ENCODE measurements at regions not wholly inside any gene's neighbourhood (a gene's known extent, or its start where the extent isn't known, plus 50 kb on each side); places are given as distances from the start of the nearest gene placed in this dataset.

- no peak overlapping the region for H3K4me3 ChIP-seq (ENCODE audit: low read depth, low read length)
- TF ChIP-seq CTCF (IDR thresholded peaks at IDR 0.05; ENCODE audit: borderline replicate concordance, insufficient read depth, low read depth, low read length), result no peak
Measured at GRCh38 chr13:86692291-86692690, 893.1 kb upstream of the SLITRK6 start.

GRCh38 chr13:86710013-86710412, 910.8 kb upstream of the SLITRK6 start:
- H3K4me3 ChIP-seq (ENCODE audit: low read depth, low read length), result no peak overlapping the region
- no peak for TF ChIP-seq CTCF (IDR thresholded peaks at IDR 0.05; ENCODE audit: borderline replicate concordance, insufficient read depth, low read depth, low read length)

GRCh38 chr13:86710896-86711295, 911.7 kb upstream of the SLITRK6 start:
- no peak overlapping the region for H3K4me3 ChIP-seq (ENCODE audit: low read depth, low read length)
- no peak for TF ChIP-seq CTCF (IDR thresholded peaks at IDR 0.05; ENCODE audit: borderline replicate concordance, insufficient read depth, low read depth, low read length)

GRCh38 chr13:86714495-86714894, 915.3 kb upstream of the SLITRK6 start:
- H3K4me3 ChIP-seq (ENCODE audit: low read depth, low read length), result no peak overlapping the region
- no peak for TF ChIP-seq CTCF (IDR thresholded peaks at IDR 0.05; ENCODE audit: borderline replicate concordance, insufficient read depth, low read depth, low read length)

- H3K4me3 ChIP-seq (ENCODE audit: low read depth, low read length), result no peak overlapping the region
- TF ChIP-seq CTCF (IDR thresholded peaks at IDR 0.05; ENCODE audit: borderline replicate concordance, insufficient read depth, low read depth, low read length), result no peak
Measured at GRCh38 chr13:86725105-86725504, 925.9 kb upstream of the SLITRK6 start.

GRCh38 chr13:86729206-86729605, 930.0 kb upstream of the SLITRK6 start:
- no peak overlapping the region for H3K4me3 ChIP-seq (ENCODE audit: low read depth, low read length)
- no peak for TF ChIP-seq CTCF (IDR thresholded peaks at IDR 0.05; ENCODE audit: borderline replicate concordance, insufficient read depth, low read depth, low read length)

- no peak for TF ChIP-seq CTCF (IDR thresholded peaks at IDR 0.05; ENCODE audit: borderline replicate concordance, insufficient read depth, low read depth, low read length)
- no peak overlapping the region for H3K4me3 ChIP-seq (ENCODE audit: low read depth, low read length)
Measured at GRCh38 chr13:86731987-86732386, 932.8 kb upstream of the SLITRK6 start.
